NOMO-1 (cell line): ENCODE measurements at regions not wholly inside any gene's neighbourhood (a gene's known extent, or its start where the extent isn't known, plus 50 kb on each side); places are given as distances from the start of the nearest gene placed in this dataset.
"Not testable (repeated sequence)": the region's sequence is repeated elsewhere in the genome, so short reads cannot be mapped to it uniquely, and the experiment has no call there.

Experiments
- DNase-seq, 2 experiments: peaks; one replicate each; lab custom pipeline; 2025; ENCODE audit not compliant: unreplicated experiment in 2 of 2; lab: John Stamatoyannopoulos, UW

DNA sequence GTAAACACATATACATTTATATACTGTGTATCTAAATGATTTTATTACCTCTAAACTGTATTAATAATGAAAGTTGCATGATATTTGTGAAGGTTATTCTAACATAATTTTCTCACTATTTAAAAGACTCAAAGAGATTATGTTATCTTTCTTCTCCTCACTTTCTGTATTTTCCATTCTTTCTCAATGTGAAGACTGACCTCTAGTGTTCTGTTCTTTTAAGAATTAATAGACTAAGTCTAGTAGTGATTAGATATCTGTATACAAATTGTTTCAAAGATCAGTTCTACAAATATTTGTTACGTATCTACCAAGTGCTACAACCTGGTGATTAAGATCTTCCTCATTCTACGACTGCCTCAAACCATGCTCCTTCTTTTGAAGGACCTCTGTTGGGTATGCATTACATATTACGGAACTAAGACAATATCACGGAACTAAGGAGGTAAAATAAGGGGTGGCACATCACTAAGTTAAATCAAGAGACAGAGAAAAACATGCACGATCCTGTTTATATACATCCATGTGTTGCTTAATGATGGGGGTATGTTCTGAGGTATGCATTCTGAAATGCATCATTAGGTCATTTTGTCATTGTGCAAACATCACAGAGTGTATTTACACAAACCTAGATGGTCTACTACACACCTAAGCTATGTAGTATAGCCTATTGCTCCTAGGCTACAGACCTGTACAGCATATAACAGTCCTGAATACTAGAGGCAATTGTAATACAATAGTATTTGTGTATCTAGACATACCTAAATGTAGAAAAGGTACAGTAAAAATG is 161.5 kb upstream of the KBTBD8 start:
- no peak for DNase-seq

DNA sequence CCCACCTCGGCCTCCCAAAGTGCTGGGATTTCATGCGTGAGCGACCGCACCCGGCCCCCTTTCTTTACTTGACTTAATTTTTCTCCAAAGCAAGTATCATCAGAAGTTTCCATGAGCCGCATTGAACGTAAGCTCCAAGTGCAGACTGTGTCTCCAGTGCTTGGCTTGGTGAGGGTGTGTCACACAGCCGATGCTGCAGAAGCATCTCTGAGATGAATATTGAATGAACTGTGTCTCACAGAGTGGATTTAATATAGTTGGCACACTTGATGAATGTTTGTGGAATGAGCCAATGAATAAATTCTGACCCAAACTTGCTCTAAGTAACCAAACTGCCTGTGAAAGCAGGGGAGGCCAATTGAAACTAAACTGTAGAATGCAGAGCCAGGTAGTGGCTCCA is 159.4 kb upstream of the KBTBD8 start:
- no peak for DNase-seq

DNA sequence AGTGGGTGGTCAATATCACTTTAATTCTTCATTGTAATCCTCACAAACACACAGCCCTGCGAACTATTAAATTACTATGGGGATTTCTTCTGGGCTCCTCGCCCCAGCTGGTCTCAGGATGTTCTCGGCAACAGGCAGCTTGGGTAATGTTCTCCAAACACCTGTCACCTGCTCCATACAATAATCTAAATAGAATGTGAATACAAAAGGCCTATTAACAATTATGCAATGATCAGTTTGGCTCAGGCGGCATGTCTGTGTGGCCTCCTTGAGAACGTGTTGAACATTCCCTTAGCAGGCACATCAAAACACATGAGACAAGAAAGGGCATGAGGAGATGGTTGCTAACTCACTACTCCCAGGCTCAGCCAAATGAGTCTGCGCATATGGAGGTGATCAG is 158.6 kb upstream of the KBTBD8 start:
- no peak for DNase-seq

DNA sequence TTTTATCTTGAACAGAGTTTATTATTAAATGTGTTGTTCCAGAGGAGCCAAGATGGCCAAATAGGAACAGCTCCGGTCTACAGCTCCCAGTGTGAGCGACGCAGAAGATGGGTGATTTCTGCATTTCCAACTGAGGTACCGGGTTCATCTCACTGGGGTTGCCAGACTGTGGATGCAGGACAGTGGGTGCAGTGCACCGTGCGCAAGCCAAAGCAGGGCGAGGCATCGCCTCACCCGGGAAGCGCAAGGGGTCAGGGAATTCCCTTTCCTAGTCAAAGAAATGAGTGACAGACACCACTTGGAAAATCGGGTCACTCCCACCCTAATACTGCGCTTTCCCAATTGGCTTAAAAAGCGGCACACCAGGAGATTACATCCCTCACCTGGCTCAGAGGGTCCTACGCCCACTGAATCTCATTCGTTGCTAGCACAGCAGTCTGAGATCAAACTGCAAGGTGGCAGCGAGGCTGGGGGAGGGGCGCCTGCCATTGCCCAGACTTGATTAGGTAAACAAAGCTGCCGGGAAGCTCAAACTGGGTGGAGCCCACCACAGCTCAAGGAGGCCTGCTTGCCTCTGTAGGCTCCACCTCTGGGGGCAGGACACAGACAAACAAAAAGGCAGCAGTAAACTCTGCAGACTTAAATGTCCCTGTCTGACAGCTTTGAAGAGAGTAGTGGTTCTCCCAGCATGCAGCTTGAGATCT is 155.2 kb upstream of the KBTBD8 start:
- DNase-seq = not testable (repeated sequence)

DNA sequence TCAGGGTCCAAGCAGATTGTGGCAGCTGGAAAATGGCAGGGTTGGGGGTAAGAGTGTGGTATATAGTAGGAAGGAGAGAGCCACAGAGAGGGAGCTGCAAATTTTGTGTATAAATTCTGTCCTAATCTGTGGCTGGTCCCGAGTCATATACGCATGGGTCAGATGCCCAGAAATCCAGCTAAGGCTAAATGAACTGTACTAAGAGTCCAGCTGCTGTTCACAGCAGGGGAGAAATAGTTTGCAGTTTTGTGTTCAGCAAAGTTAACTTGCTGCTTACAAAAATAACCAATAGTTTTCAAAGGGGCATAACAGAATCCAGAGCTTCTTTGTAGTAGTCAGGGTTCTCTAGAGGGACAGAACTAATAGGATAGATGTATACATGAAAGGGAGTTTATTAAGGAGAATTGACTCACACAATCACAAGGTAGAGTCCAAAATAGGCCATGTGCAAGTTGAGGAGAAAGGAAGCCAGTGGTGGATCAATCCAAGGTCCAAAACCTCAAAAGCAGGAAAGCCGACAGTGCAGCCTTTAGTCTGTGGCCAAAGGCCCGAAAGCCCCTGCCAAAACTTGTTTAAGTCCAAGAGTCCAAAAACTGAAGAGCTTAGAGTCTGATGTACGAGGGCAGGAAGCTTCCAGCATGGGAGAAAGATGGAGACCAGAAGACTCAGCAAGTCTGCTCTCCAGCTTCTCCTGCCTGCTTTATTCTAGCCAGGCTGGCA is 146.1 kb upstream of the KBTBD8 start:
- no peak for DNase-seq

DNA sequence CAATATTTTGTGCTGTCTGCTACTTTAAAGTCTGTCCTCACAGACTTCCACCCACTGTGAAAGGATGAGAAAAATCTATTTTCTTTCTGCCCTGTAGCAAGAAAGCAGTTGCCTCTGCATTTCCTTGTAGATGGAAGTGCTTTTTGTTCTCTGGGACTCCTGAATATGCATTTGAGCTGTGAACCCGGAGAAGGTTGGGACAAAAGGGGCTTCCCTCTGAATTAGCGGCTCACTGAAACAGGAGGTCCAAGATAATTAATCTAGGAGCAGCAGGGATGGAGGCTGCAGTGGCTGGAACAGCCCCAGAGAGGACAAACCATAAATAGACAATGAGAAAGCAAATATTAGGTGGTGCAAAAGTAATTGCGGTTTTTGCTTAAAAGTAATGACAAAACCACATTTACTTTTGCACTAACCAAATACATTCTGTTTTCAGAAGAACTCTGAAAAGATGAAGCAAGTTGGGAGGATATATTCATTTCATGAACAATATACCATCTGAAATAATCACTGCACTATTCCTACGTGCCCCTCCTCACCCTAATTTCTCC is 143.4 kb upstream of the KBTBD8 start:
- no peak for DNase-seq

DNA sequence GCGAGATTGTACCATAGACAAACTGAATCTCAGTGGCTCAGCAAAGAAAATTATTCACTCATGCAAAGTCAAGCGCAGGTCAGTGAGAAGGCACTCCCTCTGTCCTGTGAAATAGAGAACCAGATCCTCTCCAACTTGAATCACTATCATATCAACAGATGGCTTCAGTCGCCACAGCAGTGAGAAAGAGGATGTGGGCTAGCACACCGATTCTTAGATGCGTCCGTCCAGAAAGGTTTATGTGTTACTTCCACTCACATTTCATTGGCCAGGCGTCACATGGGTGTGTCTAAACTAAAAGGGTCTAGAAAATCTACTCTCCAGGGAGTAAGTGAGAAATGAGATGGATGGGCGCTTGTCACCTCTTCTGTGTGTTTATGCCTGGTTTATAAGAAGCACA is 141.6 kb upstream of the KBTBD8 start:
- DNase-seq = peak; percentile 51 to 80

DNA sequence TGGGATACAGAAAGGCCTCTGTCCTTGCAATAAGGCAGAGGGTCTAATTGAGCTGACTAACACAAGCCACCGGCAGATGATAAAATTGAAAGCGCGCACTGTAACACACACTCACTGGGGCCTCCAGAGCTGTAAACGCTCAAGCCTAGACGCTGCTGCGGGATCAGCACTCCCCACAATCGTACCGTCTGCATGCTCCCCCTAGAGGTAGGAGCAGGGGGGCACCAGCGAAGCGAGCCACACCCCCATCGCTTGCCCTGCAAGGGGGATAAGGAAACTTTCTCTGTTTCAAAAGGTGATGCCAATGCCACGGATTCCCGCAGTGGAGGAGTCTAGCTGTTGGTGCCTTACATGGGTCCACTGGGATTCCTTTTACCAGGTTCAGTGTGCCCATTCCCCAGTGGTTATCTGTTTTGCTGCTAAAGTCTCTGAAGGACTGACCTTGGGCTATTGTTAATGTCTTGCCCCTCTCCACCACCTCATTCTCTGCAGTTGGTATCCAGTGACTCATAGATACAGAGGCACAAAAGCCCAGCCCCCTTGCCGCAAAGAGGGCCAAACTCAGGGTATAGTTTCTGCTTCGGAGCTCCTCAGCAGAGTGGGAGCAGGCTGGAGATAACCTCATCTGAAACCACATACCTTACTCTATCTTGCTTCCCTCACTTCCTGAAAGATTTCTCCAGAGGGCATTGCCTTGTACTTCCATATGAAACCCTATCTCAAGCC is 139.3 kb upstream of the KBTBD8 start:
- no peak for DNase-seq

DNA sequence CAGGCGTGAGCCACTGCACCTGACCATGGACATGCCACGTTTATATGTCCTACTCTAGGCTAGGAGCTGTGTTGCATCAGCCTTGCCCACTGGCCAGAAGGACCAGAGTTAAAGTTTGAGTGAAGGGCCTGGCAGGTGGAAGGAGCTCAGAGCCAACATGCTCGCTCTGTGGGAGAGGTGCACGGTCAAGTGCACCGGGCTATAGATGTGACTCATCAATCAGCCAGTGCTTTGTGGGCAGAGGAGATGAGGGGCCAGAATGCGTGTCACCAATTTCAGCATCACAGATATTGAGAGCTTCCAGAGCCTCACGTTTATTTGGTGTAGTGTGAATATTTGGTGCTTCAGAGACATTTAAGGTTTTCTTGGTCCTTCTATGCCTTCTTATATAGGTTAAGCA is 137.3 kb upstream of the KBTBD8 start:
- DNase-seq = no peak

DNA sequence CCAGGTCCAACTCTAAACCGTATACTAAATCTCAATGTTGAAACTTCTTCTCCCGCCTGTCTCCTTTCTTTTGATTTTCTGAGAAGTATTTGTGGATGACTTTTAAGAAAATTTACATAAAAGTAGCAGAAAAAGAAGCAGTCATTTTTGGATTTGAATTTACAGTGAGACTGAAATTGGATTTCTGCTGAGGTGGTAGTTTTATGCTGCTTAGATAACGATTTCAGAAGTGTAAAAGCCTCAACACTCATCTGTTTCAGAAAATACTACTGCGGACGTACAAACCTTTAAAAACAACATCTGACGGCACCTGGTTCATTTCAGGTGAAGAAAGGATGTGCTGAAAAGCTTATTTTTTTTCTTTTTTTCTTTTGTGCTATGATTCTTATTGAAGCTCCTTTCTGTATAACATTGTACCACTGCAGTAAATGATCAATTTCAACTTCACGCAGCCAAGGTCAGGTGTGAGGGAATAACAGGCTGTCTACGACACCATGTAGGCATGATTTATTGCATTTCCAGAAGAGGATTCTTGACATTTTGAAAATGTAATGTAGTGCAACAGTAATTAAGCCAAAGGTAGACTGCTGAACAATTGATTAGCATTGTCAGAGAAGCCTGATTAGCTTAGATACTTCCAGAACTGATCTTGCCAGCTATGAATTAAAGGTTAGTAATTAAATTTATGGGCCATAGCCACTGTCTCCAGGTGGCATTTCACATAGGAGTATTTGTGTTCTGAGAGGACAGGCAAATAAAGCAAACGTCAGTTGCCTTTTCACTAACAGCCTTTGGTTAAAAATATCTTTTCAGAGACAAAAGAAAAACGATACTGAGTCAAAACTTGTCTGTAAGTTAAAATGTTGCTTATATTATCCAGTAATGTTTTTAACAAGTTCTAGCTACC is 134.6 kb upstream of the KBTBD8 start:
- no peak for DNase-seq

DNA sequence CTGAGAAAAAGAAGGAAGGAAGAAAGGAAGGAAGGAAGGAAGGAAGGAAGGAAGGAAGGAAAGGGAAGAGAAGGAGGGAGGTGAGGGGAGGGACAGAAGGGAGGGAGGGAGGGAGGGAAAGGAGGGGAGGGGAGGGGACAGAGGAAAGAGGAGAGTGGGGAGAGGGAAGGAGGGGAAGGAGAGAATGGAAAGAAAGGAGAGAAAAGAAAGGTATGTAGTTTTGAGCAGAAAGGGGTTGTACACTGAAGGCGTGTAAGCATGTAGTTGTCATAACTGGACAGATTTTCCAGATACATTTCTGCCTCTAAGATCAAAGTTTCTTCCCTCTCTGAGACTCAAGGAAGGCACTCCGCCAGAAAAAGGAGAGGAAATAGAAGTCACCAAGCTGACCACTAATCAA is 113.4 kb upstream of the KBTBD8 start:
- no peak for DNase-seq

DNA sequence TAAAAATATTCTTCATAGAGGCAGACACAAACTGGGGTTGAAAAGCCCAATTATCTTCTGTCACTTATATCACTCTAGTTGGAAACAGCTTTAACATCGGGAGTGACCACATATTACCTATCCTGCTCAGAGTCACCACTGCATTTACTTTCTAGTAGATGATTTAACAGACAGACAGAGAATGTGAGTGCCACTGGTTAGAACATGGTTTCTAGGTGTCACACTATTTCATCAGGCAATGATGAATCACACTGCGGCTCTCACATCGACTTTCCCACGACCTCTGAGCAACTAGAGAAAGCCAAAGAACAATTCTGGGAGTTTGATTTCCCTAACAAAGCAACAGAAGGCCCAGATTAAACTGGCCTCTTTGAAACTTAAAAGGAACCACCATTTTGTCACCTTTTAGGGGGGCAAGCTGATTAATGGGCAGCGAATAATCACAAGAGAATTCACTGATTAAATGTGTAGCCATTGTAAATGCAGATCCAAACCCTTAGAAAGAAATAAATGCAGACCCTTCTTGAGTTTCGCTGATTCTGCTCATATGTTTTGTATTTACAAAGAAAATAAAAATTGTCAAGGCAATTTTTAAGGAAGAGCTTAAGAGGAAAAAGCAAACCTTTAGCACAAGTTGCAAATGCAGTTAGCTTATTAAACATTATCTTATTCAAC is 112.6 kb upstream of the KBTBD8 start:
- no peak for DNase-seq

DNA sequence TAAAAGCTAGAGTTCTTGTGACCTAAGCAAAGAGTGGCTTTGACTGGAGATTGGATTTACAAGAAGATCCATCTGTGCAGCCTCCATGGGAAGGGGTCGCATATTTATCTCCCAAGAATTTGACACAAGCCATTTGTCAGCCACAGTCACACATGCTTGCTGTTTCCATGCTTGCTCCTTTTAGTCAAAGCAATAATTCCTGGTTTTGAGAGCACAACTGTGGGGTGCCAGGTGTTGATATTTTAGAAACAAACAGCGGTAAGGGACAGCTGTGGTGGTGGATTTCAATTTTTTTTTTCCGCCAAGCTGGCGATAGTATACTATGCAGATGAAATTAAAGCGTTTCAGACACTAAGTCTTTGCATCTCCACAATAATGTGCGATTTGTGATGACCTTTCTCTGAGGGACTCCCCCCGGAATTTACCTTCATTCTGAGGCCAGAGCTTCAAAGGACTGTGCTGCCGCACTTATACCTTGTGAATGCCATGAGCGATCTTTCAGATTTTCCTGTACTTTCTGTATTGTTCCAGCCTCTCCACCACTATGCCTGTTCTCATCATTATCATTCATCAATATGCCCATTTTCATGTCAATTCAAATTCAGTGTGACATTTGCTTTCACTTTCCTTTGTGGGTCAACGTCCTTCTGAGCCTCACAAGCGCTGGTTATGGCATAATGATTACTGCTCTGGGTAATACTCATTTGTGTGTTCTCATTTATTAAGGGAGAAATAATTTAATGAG is 108.2 kb upstream of the KBTBD8 start:
- no peak for DNase-seq

DNA sequence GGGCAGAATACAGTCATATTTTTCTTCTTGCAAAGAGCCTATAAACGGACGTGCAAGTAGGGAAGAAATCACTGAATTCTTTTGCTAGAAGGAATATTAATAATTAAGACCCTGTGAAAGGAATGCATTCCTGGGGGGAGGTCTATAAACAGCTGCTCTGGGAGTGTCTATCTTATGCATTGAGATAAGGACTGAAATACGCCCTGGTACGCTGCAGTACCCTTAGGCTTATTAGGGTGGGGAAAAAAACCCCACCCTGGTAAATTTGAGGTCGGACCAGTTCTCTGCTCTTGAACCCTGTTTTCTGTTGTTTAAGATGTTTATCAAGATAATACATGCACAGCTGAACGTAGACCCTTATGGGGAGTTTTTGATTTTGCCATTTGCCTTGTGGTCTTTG is 100.0 kb upstream of the KBTBD8 start:
- DNase-seq = no peak

DNA sequence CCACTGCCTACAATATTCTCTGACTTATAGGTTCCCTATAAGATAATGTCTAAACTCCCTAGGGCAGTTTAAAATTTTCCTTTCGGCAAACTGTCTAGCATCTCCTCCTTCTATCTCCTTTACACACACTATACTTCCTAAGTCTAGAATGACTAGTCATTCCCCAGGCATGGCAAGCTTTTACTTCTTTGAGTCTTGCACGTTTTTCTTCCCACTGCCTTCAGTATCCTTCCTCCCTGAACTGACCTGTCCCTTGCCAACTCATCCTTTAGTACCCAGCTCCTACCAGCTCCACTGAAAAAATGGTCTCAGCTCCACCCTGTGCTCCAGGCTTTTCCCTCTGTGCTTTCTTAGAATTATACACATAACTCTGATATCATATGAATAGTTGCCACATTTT is 93.8 kb upstream of the KBTBD8 start:
- DNase-seq = no peak

DNA sequence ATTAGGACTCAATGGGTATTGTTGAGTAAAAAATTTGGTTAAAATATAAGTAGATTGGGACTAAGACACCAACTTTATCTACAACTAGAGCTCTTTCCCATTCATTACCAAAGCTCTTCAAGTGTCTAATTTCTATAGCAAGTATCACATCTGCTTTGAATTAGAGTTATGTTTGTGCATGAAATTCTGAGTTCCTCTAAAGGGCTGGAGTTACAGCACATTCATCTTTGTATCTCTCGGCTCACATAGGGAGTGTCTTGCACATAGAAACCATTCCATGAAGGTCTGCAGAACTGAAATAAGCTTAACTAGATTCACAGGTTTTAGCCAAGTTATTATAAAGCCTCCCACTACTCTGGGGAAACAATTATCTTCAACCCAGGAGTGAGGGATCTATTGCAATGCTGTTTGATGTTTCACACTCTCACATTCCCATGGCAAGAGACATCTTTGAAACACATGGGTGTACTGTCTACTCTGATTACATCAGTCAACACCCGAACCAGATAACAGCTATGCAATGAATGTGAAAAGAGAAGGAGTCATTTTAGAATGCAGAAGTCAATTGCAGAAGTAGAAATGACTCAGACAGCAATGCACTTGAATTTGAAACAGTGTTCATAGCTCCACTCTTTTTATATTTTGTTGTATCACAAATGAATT is 93.1 kb upstream of the KBTBD8 start:
- peak; percentile 2 to 89 for DNase-seq

DNA sequence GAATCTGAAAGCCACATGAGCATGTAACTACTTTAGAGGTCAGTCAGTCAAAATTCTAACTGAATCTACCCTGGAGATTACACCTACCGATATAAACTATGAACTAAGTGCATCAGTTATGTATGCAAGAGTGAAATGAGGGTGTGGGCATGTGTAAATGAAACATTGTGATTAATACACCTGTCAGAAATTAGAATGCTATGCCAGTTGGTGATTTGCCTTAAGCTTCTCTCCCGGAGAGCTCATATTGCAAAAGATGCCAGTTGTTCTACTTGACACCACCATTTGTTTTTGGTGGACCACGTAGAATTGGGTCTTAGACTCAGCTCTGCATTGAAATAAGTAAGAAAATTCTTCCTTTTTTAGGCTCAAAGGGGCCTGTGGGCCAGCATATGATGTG is 91.0 kb upstream of the KBTBD8 start:
- DNase-seq = no peak
